ENCODE measurements at regions not wholly inside any gene's neighbourhood (a gene's known extent, or its start where the extent isn't known, plus 50 kb on each side); places are given as distances from the start of the nearest gene placed in this dataset.

- H3K36me3 ChIP-seq (ENCODE audit: insufficient read depth, low read length) = no peaks in the 10 kb centered on the region
- H3K79me2 ChIP-seq (ENCODE audit: control insufficient read depth, insufficient read depth, low read length, unreplicated experiment) = no peaks in the 10 kb centered on the region
- no peak overlapping the region for H3K27ac ChIP-seq (ENCODE audit: low read depth, low read length)
- peaks cover 77% of the 10 kb centered on the region for H3K27me3 ChIP-seq (ENCODE audit: insufficient read depth, low read length)
- no peak overlapping the region for H3K4me3 ChIP-seq (ENCODE audit: low read depth, low read length)
- H3K4me1 ChIP-seq (ENCODE audit: control insufficient read depth, insufficient read depth, low read length, unreplicated experiment) = no peaks in the 10 kb centered on the region
- no peak overlapping the region for H2AFZ ChIP-seq (ENCODE audit: low read length, unreplicated experiment)
Observed at GRCh38 chr7:32428546-32428945, 61.6 kb downstream of the LSM5 start.

- H3K4me3 ChIP-seq (ENCODE audit: low read depth, low read length) = no peak overlapping the region
- no peaks in the 10 kb centered on the region for H3K4me1 ChIP-seq (ENCODE audit: control insufficient read depth, insufficient read depth, low read length, unreplicated experiment)
Observed at GRCh38 chr7:32427769-32428291, 62.4 kb downstream of the LSM5 start.

DNA sequence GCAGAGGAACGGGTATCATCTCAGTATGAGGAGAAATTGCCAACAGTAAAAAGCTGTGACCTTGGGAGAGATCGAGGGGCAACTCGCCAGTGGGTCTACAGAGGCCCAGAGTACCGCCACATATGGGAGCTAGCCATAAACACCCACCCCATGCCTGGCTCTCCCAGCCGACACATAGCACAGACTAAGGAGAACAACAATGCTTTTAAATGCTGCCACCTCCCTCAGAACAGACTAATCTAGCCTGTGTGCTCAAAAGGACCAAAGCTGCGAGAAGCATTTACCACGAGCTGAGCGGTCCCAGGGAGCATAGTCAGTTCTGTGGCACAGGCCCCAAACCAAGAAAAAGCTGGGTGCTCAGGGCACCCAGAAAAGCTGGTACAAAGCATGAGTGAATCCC, 73.3 kb downstream of the LSM5 start:
- no peaks in the 10 kb centered on the region for H3K79me2 ChIP-seq (ENCODE audit: control insufficient read depth, insufficient read depth, low read length, unreplicated experiment)

More at GRCh38 chr7:32427769-32428291, 62.4 kb downstream of the LSM5 start:
- Histone ChIP-seq H2AFZ (ENCODE audit: low read length, unreplicated experiment) (no peak overlapping the region), H3K79me2 (ENCODE audit: control insufficient read depth, insufficient read depth, low read length, unreplicated experiment) (no peaks in the 10 kb centered on the region), H3K27ac (ENCODE audit: low read depth, low read length) (no peak overlapping the region), H3K36me3 (ENCODE audit: insufficient read depth, low read length) (no peaks in the 10 kb centered on the region), H3K27me3 (ENCODE audit: insufficient read depth, low read length) (peaks cover 77% of the 10 kb centered on the region)

DNA sequence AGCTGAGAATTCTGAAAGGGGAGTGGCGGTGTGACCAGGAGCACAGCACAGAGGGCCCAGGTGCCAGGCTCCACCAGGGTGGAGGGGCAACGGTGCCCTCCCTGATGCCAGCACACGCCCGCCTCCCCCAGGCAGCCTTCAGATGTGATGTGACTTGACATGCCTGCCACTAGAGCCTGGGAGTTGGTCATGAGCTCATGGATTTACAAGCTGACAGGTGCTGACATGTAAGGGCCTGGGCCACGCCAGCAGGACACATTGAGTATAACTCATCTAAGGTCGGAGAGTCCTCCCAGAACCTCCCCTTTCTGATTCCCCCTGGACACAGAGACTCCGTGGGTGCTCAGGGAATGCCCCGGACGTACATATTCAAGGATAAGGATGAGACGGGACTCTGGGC, 74.2 kb downstream of the LSM5 start:
- Histone ChIP-seq H3K4me3 (ENCODE audit: low read depth, low read length) (no peak overlapping the region), H3K27me3 (ENCODE audit: insufficient read depth, low read length) (peaks cover 38% of the 10 kb centered on the region), H3K27ac (ENCODE audit: low read depth, low read length) (no peak overlapping the region), H3K79me2 (ENCODE audit: control insufficient read depth, insufficient read depth, low read length, unreplicated experiment) (no peaks in the 10 kb centered on the region), H3K4me1 (ENCODE audit: control insufficient read depth, insufficient read depth, low read length, unreplicated experiment) (no peaks in the 10 kb centered on the region), H2AFZ (ENCODE audit: low read length, unreplicated experiment) (no peak overlapping the region), H3K36me3 (ENCODE audit: insufficient read depth, low read length) (no peaks in the 10 kb centered on the region)

More for the DNA sequence above, 73.3 kb downstream of the LSM5 start:
- Histone ChIP-seq H2AFZ (ENCODE audit: low read length, unreplicated experiment) (no peak overlapping the region), H3K4me1 (ENCODE audit: control insufficient read depth, insufficient read depth, low read length, unreplicated experiment) (no peaks in the 10 kb centered on the region), H3K36me3 (ENCODE audit: insufficient read depth, low read length) (no peaks in the 10 kb centered on the region), H3K4me3 (ENCODE audit: low read depth, low read length) (no peak overlapping the region), H3K27ac (ENCODE audit: low read depth, low read length) (no peak overlapping the region), H3K27me3 (ENCODE audit: insufficient read depth, low read length) (peaks cover 45% of the 10 kb centered on the region)

DNA sequence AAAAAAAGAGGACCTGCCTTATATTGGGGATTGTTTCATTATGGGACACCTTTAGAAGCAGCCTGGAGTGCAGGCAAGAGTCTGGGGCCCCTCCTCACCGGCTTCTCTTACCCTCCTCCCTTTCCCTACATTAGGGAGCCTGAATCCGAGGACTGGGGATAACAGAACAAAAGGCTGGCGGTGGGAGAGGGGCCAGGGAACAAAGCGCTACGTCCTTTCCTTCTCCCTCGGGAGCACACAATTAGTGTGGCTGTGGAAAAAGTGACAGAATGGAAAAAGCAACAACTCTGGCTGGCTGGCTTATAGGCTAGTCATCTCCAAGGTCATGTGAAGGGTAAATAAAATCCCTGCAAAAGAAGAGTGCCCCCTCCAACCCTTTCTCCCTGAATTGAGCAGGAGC, 74.7 kb downstream of the LSM5 start:
- Histone ChIP-seq H2AFZ (ENCODE audit: low read length, unreplicated experiment) (no peak overlapping the region), H3K4me1 (ENCODE audit: control insufficient read depth, insufficient read depth, low read length, unreplicated experiment) (no peaks in the 10 kb centered on the region), H3K4me3 (ENCODE audit: low read depth, low read length) (no peak overlapping the region), H3K79me2 (ENCODE audit: control insufficient read depth, insufficient read depth, low read length, unreplicated experiment) (no peaks in the 10 kb centered on the region), H3K36me3 (ENCODE audit: insufficient read depth, low read length) (no peaks in the 10 kb centered on the region), H3K27ac (ENCODE audit: low read depth, low read length) (no peak overlapping the region), H3K27me3 (ENCODE audit: insufficient read depth, low read length) (peaks cover 36% of the 10 kb centered on the region)

- H3K4me1 ChIP-seq (ENCODE audit: control insufficient read depth, insufficient read depth, low read length, unreplicated experiment) = no peaks in the 10 kb centered on the region
- no peak overlapping the region for H3K27ac ChIP-seq (ENCODE audit: low read depth, low read length)
- no peak overlapping the region for H3K4me3 ChIP-seq (ENCODE audit: low read depth, low read length)
- H3K27me3 ChIP-seq (ENCODE audit: insufficient read depth, low read length) = peaks cover 19% of the 10 kb centered on the region
- no peak overlapping the region for H2AFZ ChIP-seq (ENCODE audit: low read length, unreplicated experiment)
- no peaks in the 10 kb centered on the region for H3K79me2 ChIP-seq (ENCODE audit: control insufficient read depth, insufficient read depth, low read length, unreplicated experiment)
- H3K36me3 ChIP-seq (ENCODE audit: insufficient read depth, low read length) = no peaks in the 10 kb centered on the region
Observed at GRCh38 chr7:32412471-32412870, 77.7 kb downstream of the LSM5 start.

GRCh38 chr7:32410545-32410944, 79.6 kb downstream of the LSM5 start:
- Histone ChIP-seq H2AFZ (ENCODE audit: low read length, unreplicated experiment) (no peak overlapping the region), H3K4me3 (ENCODE audit: low read depth, low read length) (no peak overlapping the region), H3K79me2 (ENCODE audit: control insufficient read depth, insufficient read depth, low read length, unreplicated experiment) (no peaks in the 10 kb centered on the region), H3K27ac (ENCODE audit: low read depth, low read length) (no peak overlapping the region), H3K27me3 (ENCODE audit: insufficient read depth, low read length) (peaks cover 8% of the 10 kb centered on the region), H3K4me1 (ENCODE audit: control insufficient read depth, insufficient read depth, low read length, unreplicated experiment) (no peaks in the 10 kb centered on the region), H3K36me3 (ENCODE audit: insufficient read depth, low read length) (no peaks in the 10 kb centered on the region)

GRCh38 chr7:32406386-32406785, 83.8 kb downstream of the LSM5 start:
- no peaks in the 10 kb centered on the region for H3K79me2 ChIP-seq (ENCODE audit: control insufficient read depth, insufficient read depth, low read length, unreplicated experiment)
- no peaks in the 10 kb centered on the region for H3K4me1 ChIP-seq (ENCODE audit: control insufficient read depth, insufficient read depth, low read length, unreplicated experiment)
- H3K27ac ChIP-seq (ENCODE audit: low read depth, low read length) = no peak overlapping the region
- H2AFZ ChIP-seq (ENCODE audit: low read length, unreplicated experiment) = no peak overlapping the region
- no peak overlapping the region for H3K4me3 ChIP-seq (ENCODE audit: low read depth, low read length)
- H3K36me3 ChIP-seq (ENCODE audit: insufficient read depth, low read length) = no peaks in the 10 kb centered on the region
- H3K27me3 ChIP-seq (ENCODE audit: insufficient read depth, low read length) = no peaks in the 10 kb centered on the region; the same call in 1 of the 2 replicates

DNA sequence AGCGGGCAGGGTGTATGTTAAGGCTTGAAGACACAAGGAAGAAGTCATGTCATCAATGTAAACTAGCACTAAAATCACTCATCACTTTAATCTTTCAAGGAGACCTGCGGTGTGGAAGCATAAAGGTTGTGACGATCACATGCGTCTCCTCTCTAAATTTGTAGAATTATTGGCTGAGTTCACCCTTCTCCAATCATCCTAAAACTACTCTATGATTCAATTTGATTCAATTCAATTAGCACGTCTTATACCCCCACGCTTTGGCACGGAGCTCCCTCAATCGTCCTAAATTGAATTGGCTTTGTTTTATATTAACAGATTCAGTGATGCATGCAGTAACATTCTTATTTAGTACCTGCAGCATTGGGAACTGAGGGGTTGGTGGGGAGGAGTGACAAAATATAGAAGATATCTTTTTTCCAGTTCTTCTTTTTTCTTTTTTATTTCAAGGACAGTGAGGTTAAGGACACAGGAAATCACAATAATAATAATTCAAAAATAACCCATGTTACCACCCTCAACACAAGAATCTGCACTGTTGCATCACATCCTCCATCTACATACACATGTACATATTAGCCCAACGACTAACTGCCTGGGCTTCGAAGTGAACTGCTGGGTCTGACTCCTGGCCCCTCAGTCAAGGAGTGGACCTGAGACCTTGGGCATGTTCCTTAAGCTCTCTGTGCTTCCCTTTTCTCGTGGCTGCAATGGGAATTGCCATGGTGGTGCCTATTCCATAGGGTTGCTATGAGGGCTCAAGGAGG, 86.5 kb downstream of the LSM5 start:
- Histone ChIP-seq H3K79me2 (ENCODE audit: control insufficient read depth, insufficient read depth, low read length, unreplicated experiment) (no peaks in the 10 kb centered on the region), H2AFZ (ENCODE audit: low read length, unreplicated experiment) (no peak overlapping the region), H3K4me1 (ENCODE audit: control insufficient read depth, insufficient read depth, low read length, unreplicated experiment) (no peaks in the 10 kb centered on the region), H3K27me3 (ENCODE audit: insufficient read depth, low read length) (peaks cover 17% of the 10 kb centered on the region), H3K36me3 (ENCODE audit: insufficient read depth, low read length) (no peaks in the 10 kb centered on the region), H3K27ac (ENCODE audit: low read depth, low read length) (no peak overlapping the region), H3K4me3 (ENCODE audit: low read depth, low read length) (no peak overlapping the region)

GRCh38 chr7:32400676-32401075, 89.5 kb downstream of the LSM5 start:
- H3K27me3 ChIP-seq (ENCODE audit: insufficient read depth, low read length) = peaks cover 21% of the 10 kb centered on the region
- H3K27ac ChIP-seq (ENCODE audit: low read depth, low read length) = no peak overlapping the region
- no peak overlapping the region for H2AFZ ChIP-seq (ENCODE audit: low read length, unreplicated experiment)
- no peaks in the 10 kb centered on the region for H3K36me3 ChIP-seq (ENCODE audit: insufficient read depth, low read length)
- no peaks in the 10 kb centered on the region for H3K79me2 ChIP-seq (ENCODE audit: control insufficient read depth, insufficient read depth, low read length, unreplicated experiment)
- H3K4me3 ChIP-seq (ENCODE audit: low read depth, low read length) = no peak overlapping the region
- H3K4me1 ChIP-seq (ENCODE audit: control insufficient read depth, insufficient read depth, low read length, unreplicated experiment) = no peaks in the 10 kb centered on the region

DNA sequence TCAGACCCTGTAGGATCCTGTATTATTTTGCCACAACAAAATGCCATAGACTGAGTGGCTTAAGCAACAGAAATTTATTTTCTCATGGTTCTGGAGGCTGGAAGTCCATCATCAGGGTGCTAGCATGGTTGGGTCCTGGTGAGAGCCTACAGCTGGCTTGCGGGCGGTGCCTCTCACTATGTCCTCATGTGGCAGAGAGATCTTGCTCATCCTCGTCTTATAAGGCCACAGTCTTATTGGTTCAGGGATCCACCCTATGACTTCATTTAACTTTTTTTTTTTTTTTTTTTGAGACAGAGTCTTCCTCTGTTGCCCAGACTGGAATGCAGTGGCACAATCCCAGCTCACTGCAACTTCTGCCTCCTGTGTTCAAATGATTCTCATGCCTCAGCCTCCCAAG, 90.9 kb downstream of the LSM5 start:
- Histone ChIP-seq H3K27me3 (ENCODE audit: insufficient read depth, low read length) (peaks cover 21% of the 10 kb centered on the region), H3K4me1 (ENCODE audit: control insufficient read depth, insufficient read depth, low read length, unreplicated experiment) (no peaks in the 10 kb centered on the region), H3K79me2 (ENCODE audit: control insufficient read depth, insufficient read depth, low read length, unreplicated experiment) (no peaks in the 10 kb centered on the region), H3K36me3 (ENCODE audit: insufficient read depth, low read length) (no peaks in the 10 kb centered on the region), H3K4me3 (ENCODE audit: low read depth, low read length) (no peak overlapping the region), H2AFZ (ENCODE audit: low read length, unreplicated experiment) (no peak overlapping the region), H3K27ac (ENCODE audit: low read depth, low read length) (no peak overlapping the region)
